OCI-LY3 (cell line): ENCODE measurements at regions not wholly inside any gene's neighbourhood (a gene's known extent, or its start where the extent isn't known, plus 50 kb on each side); places are given as distances from the start of the nearest gene placed in this dataset.

Experiments used
- CTCF ChIP-seq: fragments of 200-600, 300-600 bp; sonication (generic); IDR thresholded peaks from 2 replicates; pipeline ENCODE4 v1.5.1; 2014; ENCODE audit warnings: antibody characterized with exemption, low read length, low read depth
- EZH2phosphoT487 ChIP-seq: fragments of 200-600 bp; shearing (Covaris generic); IDR thresholded peaks from 2 replicates; pipeline ENCODE4 v1.6.1; 2018; ENCODE audit warnings: antibody characterized with exemption, mixed run types, low read depth

GRCh38 chr10:92763634-92764155 is 73.9 kb downstream of the HHEX start:
- no peak for TF ChIP-seq CTCF
- no peak for TF ChIP-seq EZH2phosphoT487
